ENCODE measurements at regions not wholly inside any gene's neighbourhood (a gene's known extent, or its start where the extent isn't known, plus 50 kb on each side); places are given as distances from the start of the nearest gene placed in this dataset.
"Not testable (repeated sequence)": the region's sequence is repeated elsewhere in the genome, so short reads cannot be mapped to it uniquely, and the experiment has no call there.

DNA sequence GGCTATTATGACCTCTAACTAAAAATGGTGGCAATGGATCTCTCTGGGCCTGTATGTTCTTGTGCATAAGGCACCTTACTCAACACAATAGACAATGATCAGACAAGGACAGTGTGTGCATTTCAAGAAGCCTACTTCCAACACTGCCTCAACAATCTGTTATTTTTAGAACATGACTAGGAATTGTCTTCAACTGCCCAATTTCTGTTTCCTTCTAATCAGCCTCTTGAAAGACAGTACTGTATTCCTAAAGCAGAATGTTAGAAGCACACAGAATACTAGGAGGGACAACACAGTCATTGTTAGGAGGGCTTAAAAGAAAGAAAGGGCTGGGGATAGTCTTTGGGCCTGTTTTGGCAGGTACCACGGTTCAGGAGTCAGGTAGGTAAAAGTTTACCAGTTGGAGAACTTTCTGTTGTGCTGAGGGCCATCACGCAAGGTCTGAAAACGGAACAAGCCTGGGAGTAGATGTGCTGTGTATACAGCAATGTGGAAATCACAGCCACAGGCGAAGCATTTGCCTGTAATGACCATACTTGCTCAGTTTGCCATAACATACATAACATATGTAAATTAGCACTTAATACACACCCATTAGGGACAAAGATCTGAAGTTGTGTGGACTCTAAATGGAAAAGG, 100.8 kb upstream of the ATXN3L start:
- Mint-ChIP-seq H3K9me3 (ENCODE audit: low read depth) (no peaks in the 10 kb centered on the region), H3K4me3 (no peak overlapping the region), H3K27me3 (no peaks in the 10 kb centered on the region), H3K27ac (no peak overlapping the region), H3K36me3 (no peaks in the 10 kb centered on the region), H3K4me1 (ENCODE audit: low read depth) (peaks cover 3% of the 10 kb centered on the region)

DNA sequence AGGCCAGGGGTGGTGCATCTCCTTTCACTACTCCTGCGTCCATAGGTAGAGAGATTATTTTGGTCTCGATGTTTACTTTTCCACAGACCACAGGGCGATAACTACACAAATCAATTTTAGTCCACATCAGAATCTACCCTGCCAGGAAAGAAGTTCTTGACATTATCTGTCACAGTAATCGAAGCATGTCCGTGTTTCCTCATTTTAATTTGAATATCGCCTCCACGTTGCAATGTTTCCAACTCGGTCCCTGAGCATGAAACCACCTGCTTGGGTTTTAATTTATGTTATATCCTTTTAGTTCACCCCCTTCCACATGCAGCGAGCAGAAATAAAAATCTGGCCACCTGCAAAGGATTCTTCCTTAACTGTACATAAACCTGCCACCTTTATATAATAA, 100.1 kb upstream of the ATXN3L start:
- Mint-ChIP-seq H3K36me3 (no peaks in the 10 kb centered on the region), H3K4me1 (ENCODE audit: low read depth) (peaks cover 3% of the 10 kb centered on the region), H3K27me3 (no peaks in the 10 kb centered on the region), H3K27ac (no peak overlapping the region), H3K9me3 (ENCODE audit: low read depth) (no peaks in the 10 kb centered on the region), H3K4me3 (no peak overlapping the region)

DNA sequence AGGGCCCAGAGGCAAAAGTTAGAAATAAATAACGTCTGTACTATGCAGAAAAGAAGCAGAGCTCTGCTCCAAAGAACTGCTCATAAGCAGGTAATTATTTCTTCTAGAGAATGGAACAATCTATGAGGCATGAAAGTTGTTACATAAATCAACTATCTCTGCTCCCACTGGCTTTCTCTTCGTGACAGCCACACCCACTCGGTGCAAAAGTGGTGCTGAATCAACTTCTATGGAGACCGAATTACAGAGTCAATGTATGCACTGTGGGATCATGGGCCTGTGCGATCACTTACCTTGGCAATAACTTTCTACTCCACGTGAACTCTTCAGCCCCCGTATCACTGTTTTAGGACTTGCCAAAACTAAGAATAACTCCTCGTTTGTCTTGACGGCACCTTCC, 99.4 kb upstream of the ATXN3L start:
- Mint-ChIP-seq H3K36me3 (no peaks in the 10 kb centered on the region), H3K27ac (no peak overlapping the region), H3K9me3 (ENCODE audit: low read depth) (no peaks in the 10 kb centered on the region), H3K27me3 (no peaks in the 10 kb centered on the region), H3K4me1 (ENCODE audit: low read depth) (peaks cover 3% of the 10 kb centered on the region), H3K4me3 (no peak overlapping the region)

DNA sequence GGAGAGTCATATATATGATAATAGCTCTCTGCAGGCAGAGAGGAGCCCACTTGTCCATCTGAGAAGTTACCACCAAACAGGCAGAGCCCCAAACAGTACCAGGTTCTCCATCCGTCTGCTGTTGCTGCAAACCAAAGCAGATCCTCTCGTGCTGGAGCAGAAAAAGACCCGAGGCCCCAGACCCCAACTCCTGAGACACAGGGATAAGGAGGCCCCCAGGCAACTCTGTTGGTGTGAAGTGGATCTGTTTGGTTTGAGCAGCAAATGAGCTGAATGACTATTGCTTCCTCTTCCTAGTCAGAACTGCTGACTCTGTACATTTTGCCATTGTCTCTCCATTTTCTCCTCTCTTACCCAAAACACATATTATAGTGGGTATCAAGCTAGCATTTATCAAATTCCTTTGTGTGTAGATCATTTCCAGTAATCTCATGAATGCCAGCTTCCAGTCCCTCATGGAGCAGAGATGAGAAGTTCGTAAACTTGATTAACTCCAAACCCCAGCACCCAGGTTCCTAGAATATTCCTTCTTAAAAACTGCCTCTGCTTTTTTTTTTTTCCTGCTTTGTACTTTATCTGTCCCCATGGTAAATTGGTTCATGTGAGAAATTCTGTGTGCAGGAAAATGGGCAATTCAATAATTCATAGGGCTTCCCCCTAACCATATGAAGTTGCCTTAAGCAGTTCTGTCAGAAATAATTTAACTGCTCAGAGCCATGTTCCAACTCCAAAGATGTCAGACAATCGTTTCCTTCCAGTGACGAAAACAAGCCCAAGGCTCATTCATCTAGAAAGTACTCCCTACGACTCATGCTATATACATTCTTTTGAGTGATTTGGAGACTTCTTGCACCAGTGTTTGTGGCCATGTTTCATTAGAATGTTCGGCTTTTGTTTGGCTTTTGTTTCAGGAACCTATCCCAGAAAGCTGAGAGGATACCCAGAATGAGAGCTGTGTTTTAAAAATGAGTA, 98.6 kb upstream of the ATXN3L start:
- H3K9me3 Mint-ChIP-seq (ENCODE audit: low read depth), result no peaks in the 10 kb centered on the region
- peaks cover 3% of the 10 kb centered on the region for H3K4me1 Mint-ChIP-seq (ENCODE audit: low read depth)
- H3K36me3 Mint-ChIP-seq, result no peaks in the 10 kb centered on the region
- H3K27ac Mint-ChIP-seq, result no peak overlapping the region
- H3K27me3 Mint-ChIP-seq, result no peaks in the 10 kb centered on the region
- H3K4me3 Mint-ChIP-seq, result no peak overlapping the region

DNA sequence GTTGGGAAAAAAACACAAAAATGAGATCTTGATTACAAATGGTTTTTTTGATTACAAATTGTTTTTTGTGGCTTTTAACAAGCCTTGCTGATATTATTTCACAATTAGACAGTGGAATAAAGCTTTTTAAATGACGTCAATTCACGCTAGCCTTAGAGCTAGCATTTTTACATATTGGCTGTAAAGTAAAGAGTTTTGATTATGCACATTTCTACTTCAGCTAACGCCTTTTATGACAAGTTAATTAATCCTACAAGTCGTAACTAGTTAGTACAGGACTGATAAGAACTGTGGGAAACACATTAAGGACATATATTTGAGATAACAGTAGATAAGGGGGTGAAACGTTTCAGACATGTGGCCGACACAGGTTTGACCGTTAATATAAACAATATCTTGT, 95.7 kb upstream of the ATXN3L start:
- no peaks in the 10 kb centered on the region for H3K9me3 Mint-ChIP-seq (ENCODE audit: low read depth)
- H3K36me3 Mint-ChIP-seq, result no peaks in the 10 kb centered on the region
- H3K4me1 Mint-ChIP-seq (ENCODE audit: low read depth), result no peaks in the 10 kb centered on the region
- no peaks in the 10 kb centered on the region for H3K27me3 Mint-ChIP-seq
- no peak overlapping the region for H3K4me3 Mint-ChIP-seq
- H3K27ac Mint-ChIP-seq, result no peak overlapping the region

DNA sequence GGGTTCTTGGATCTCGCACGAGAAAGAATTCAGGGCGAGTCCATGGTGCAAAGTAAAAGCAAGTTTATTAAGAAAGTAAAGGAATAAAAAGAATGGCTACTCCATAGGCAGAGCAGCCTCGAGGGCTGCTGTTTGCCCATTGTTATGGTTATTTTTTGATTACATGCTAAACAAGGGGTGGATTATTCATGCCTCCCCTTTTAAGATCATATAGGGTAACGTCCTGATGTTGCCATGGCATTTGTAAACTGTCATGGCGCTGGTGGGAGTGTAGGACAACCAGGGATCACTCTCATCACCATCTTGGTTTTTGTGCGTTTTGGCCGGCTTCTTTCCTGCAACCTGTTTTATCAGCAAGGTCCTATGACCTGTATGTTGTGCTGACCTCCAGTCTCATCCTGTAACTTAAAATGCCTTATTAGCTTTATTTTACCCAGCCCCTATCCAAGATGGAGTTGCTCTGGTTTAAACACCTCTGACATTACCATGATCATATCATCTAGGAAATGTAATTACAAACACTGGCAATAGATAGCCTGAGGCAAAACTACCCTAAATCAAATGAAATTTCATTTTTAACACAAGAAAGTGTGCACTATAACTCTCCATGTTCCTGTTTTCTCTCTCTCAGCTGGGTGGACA, 94.3 kb upstream of the ATXN3L start:
- no peak overlapping the region for H3K27ac Mint-ChIP-seq
- H3K27me3 Mint-ChIP-seq, result no peaks in the 10 kb centered on the region

DNA sequence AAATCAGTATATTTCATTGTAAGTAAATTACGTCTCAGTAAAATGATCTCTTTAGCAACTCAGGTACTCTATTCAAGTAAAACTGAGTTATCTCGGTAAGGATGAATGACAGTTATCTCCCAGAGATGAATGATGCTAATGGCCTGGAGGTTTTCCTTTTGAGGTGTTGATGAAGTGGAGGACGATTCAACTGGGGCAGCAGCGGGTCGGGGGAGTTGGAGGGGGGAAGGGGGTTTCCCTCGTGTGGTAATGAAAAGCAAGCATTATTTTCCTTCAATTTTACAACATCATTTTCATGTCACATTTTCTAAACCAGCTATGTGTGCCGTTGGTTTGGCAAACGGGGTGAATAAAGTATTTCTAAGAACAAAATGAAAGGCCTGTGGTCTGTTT, 92.4 kb upstream of the ATXN3L start:
- Mint-ChIP-seq H3K36me3 (no peaks in the 10 kb centered on the region), H3K4me1 (ENCODE audit: low read depth) (no peaks in the 10 kb centered on the region), H3K9me3 (ENCODE audit: low read depth) (no peaks in the 10 kb centered on the region), H3K4me3 (no peak overlapping the region), H3K27ac (no peak overlapping the region), H3K27me3 (no peaks in the 10 kb centered on the region)

More for the DNA sequence above, 94.3 kb upstream of the ATXN3L start:
- Mint-ChIP-seq H3K36me3 (no peaks in the 10 kb centered on the region), H3K9me3 (ENCODE audit: low read depth) (no peaks in the 10 kb centered on the region), H3K4me1 (ENCODE audit: low read depth) (no peaks in the 10 kb centered on the region), H3K4me3 (no peak overlapping the region)

DNA sequence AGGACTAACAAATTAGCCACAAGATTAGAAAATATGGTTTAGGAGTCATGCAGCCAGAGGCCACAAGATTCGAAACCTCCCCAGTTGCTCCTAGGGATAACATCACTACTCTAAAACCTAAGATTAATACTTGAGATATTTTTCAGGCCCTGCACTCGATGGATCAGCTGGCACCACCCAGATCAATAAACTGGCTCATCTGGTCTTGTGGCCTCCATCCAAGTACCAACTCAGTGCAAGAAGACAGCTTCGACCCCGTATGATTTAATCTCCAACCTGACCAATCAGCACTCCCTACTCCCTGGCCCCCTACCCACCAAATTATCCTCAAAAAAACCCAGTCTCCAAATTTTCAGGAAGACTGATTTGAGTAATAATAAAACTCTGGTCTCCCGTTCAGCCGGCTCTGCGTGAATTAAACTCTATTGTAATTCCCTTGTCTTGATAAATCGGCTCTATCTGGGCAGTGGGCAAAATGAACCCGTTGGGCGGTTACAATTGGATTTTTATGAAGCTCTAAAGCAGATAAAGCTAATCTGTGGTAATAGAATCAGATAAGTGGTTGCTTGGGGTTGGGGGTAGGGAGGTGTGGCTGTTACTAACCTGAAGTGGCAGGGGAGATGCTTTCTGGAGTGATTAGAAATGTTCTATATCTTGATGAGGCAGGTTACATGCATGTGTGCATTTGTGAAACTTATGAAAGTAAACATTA, 91.8 kb upstream of the ATXN3L start:
- Mint-ChIP-seq H3K27me3 (no peaks in the 10 kb centered on the region), H3K9me3 (ENCODE audit: low read depth) (no peaks in the 10 kb centered on the region), H3K27ac (no peak overlapping the region), H3K4me3 (no peak overlapping the region), H3K36me3 (no peaks in the 10 kb centered on the region), H3K4me1 (ENCODE audit: low read depth) (no peaks in the 10 kb centered on the region)

DNA sequence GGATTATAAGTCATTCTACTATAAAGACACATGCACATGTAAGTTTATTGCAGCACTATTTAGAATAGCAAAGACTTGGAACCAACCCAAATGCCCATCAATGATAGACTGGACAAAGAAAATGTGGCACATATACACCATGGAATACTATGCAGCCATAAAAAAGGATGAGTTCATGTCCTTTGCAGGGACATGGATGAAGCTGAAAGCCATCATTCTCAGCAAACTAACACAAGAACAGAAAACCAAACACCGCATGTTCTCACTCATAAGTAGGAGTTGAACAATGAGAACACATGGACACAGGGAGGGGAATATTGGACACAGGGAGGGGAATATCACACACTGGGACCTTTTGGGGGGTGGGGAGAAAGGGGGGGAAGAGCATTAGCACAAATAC, 88.7 kb upstream of the ATXN3L start:
- not testable (repeated sequence) for H3K4me3 Mint-ChIP-seq, H3K36me3 Mint-ChIP-seq

DNA sequence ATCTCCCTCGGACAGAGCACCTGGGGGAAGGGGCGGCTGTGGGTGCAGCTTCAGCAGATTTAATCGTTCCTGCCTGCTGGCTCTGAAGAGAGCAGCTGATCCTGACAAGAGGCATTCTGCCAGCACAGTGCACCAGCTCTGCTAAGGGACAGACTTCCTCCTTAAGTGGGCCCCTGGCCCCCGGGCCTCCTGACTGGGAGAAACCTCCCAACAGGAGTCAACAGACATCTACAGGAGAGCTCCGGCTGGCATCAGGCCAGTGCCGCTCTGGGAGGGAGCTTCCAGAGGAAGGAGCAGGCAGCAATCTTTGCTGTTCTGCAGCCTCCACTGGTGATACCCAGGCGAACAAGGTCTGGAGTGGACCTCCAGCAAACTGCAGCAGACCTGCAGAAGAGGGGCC, 84.9 kb upstream of the ATXN3L start:
- H3K4me1 Mint-ChIP-seq (ENCODE audit: low read depth); H3K9me3 Mint-ChIP-seq (ENCODE audit: low read depth); H3K36me3 Mint-ChIP-seq; H3K4me3 Mint-ChIP-seq; H3K27ac Mint-ChIP-seq; H3K27me3 Mint-ChIP-seq: not testable (repeated sequence)

More for the DNA sequence above, 88.7 kb upstream of the ATXN3L start:
- H3K27ac Mint-ChIP-seq; H3K4me1 Mint-ChIP-seq (ENCODE audit: low read depth); H3K9me3 Mint-ChIP-seq (ENCODE audit: low read depth); H3K27me3 Mint-ChIP-seq: not testable (repeated sequence)

DNA sequence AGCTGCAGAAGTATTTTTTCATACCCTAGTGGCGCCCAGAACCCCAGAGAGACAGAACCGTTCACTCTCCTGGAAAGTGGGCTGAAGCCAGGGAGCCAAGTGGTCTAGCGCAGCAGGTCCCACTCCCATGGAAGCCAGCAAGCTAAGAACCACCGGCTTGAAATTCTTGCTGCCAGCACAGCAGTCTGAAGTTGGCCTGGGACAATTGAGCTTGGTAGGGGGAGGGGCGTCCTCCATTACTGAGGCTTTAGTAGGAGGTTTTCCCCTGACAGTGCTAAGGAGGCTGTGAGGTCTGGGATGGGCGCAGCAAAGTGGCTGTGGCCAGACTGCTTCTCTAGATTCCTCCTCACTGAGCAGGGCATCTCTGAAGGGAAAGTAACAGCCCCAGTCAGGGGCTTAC, 84.5 kb upstream of the ATXN3L start:
- no peaks in the 10 kb centered on the region for H3K27me3 Mint-ChIP-seq
- no peaks in the 10 kb centered on the region for H3K36me3 Mint-ChIP-seq
- H3K4me1 Mint-ChIP-seq (ENCODE audit: low read depth), result no peaks in the 10 kb centered on the region
- H3K27ac Mint-ChIP-seq, result no peak overlapping the region
- H3K9me3 Mint-ChIP-seq (ENCODE audit: low read depth), result no peaks in the 10 kb centered on the region
- no peak overlapping the region for H3K4me3 Mint-ChIP-seq

DNA sequence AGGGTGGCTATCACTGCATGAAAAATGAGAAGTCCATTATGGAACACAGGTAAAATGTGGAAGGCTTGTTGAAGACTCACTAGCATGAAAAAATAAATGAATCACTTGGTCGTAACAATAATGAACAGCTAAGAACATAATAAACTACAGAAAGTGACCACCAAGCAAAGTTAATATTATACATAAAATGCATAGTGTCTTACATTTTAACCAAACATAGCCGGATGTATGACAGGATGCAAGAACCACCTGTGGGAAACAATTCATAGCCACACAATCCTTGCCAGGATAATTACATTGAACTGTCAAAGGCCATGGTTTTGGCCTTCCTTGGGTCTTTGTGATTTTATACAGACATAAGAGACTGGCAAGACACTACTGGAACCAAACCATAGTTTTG, 81.9 kb upstream of the ATXN3L start:
- Mint-ChIP-seq H3K4me1 (ENCODE audit: low read depth) (no peaks in the 10 kb centered on the region), H3K36me3 (no peaks in the 10 kb centered on the region), H3K4me3 (no peak overlapping the region), H3K9me3 (ENCODE audit: low read depth) (no peaks in the 10 kb centered on the region), H3K27ac (no peak overlapping the region), H3K27me3 (no peaks in the 10 kb centered on the region)

DNA sequence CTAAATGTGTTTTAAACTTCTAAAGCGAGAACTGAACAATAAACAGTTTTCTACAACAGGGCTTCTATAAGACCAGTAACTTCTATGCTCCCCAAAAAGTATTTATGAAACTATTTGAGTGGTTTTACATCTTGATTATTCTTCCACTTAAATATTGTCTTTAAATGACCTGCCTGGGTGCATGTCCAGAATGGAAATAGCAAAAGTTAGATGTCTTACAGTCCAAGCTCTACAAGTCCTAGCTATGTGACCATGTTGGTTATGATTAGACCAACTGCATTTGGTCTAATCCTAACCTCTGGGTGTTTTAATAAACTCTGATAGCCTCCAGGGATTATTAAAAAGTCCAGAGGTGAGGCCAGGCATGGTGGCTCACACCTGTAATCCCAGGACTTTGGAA, 79.0 kb upstream of the ATXN3L start:
- H3K4me3 Mint-ChIP-seq, result no peak overlapping the region
- no peaks in the 10 kb centered on the region for H3K9me3 Mint-ChIP-seq (ENCODE audit: low read depth)
- H3K27me3 Mint-ChIP-seq, result no peaks in the 10 kb centered on the region

DNA sequence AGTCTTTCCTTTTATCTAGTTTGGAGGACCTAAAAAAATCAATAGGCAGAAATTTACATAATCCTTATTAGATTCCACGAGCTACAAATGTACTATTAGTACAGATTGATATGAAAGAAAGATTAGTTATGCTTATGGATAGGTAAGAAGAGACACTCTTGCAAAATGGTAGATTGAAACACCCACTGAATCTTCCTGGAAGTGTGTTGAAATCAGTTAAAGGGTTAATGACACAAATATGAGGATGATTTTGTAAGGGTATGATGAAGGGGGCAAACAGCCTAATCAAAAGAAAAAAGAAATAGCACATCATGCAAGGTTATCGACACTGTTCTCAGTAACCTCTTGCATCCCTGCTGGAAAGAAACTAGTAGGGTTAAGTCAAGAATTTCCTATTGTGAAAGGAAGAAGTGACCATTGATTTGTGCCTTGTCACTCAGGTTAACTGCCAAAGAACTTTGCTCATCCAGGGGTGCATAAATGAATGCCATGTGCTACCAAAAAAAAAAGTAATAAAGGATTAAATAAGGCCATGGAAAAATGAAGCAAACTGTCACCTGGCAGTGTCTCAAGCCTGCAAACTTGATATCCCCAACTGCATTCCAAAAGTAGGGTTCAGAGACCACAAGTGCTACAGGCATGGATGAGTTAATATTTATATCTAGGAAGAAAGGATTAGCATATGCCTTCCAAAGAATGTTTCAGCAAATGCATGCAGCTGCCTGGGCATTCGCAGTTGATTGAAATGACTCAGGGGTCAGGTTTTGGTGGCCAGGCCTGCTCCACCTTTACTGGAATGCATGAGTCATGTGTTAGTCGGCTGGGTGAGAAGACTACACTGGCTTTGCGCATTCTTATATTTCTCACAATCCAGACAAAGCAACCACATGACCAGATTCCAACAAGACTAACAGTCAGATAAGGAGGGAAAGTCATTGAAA, 78.3 kb upstream of the ATXN3L start:
- Mint-ChIP-seq H3K36me3 (no peaks in the 10 kb centered on the region), H3K4me3 (no peak overlapping the region), H3K9me3 (ENCODE audit: low read depth) (no peaks in the 10 kb centered on the region), H3K27me3 (no peaks in the 10 kb centered on the region), H3K27ac (peak overlapping the region; percentile 30), H3K4me1 (ENCODE audit: low read depth) (no peaks in the 10 kb centered on the region)

More for the DNA sequence above, 79.0 kb upstream of the ATXN3L start:
- H3K27ac Mint-ChIP-seq, result no peak overlapping the region
- H3K4me1 Mint-ChIP-seq (ENCODE audit: low read depth), result no peaks in the 10 kb centered on the region
- no peaks in the 10 kb centered on the region for H3K36me3 Mint-ChIP-seq

Data from activated naive CD8-positive, alpha-beta T cell (primary cell).